Mesenchymal stem cell (in vitro differentiated cells and primary cell): ENCODE measurements at regions not wholly inside any gene's neighbourhood (a gene's known extent, or its start where the extent isn't known, plus 50 kb on each side); places are given as distances from the start of the nearest gene placed in this dataset.

Experiments
- DNase-seq: peaks from one replicate; pipeline ENCODE4 v3.0.0-alpha.2; 2013
- H2AFZ ChIP-seq: one replicate; pipeline ENCODE4 v1.6.1; 2013; ENCODE audit warnings: low read depth, mild to moderate bottlenecking, control low read depth, inconsistent platforms, low read length, moderate library complexity
- H2AK5ac ChIP-seq: 2 replicates; pipeline ENCODE4 v1.6.1; 2013; ENCODE audit warnings: low read length, moderate library complexity, mild to moderate bottlenecking, inconsistent platforms; ENCODE audit not compliant: severe bottlenecking
- H2BK120ac ChIP-seq: one replicate; pipeline ENCODE4 v1.6.1; 2013; ENCODE audit warnings: low read depth, mild to moderate bottlenecking, inconsistent platforms, low read length, moderate library complexity
- H2BK12ac ChIP-seq, 2 experiments: one replicate each; pipeline ENCODE4 v1.6.1; 2013; ENCODE audit warnings: inconsistent platforms in 2 of 2, low read length in 2 of 2, mild to moderate bottlenecking in 2 of 2, moderate library complexity in 2 of 2, control low read depth in 1 of 2
- H2BK15ac ChIP-seq: one replicate; pipeline ENCODE4 v1.6.1; 2013; ENCODE audit warnings: mild to moderate bottlenecking, low read depth, inconsistent platforms; ENCODE audit not compliant: poor library complexity, severe bottlenecking
- H2BK5ac ChIP-seq: 2 replicates; pipeline ENCODE4 v1.6.1; 2013; ENCODE audit warnings: low read depth, mild to moderate bottlenecking, low read length, control low read depth, inconsistent platforms; ENCODE audit not compliant: poor library complexity, severe bottlenecking
- H3K14ac ChIP-seq, 2 experiments: one replicate each; pipeline ENCODE4 v1.6.1; 2013; ENCODE audit warnings: inconsistent platforms in 2 of 2, low read length in 2 of 2, control low read depth in 1 of 2, mild to moderate bottlenecking in 1 of 2, moderate library complexity in 1 of 2
- H3K18ac ChIP-seq, 2 experiments: one replicate each; pipeline ENCODE4 v1.6.1; 2013; ENCODE audit warnings: inconsistent platforms in 2 of 2, low read length in 2 of 2, control low read depth in 1 of 2, low read depth in 1 of 2, mild to moderate bottlenecking in 1 of 2
- H3K23ac ChIP-seq, 2 experiments: one replicate each; pipeline ENCODE4 v1.6.1; 2013; ENCODE audit warnings: inconsistent platforms in 2 of 2, low read length in 2 of 2, mild to moderate bottlenecking in 2 of 2, moderate library complexity in 2 of 2, control low read depth in 1 of 2
- H3K27ac ChIP-seq: 2 replicates; pipeline ENCODE4 v1.5.1; 2013; ENCODE audit warnings: mild to moderate bottlenecking, moderate library complexity, low read length, control low read depth, inconsistent platforms; ENCODE audit not compliant: poor library complexity, severe bottlenecking
- H3K27me3 ChIP-seq, 2 experiments: 2 replicates each; pipeline versions ENCODE4 v1.6.1 to v1.7.0; 2013; ENCODE audit warnings: low read length in 2 of 2, mild to moderate bottlenecking in 2 of 2, moderate library complexity in 2 of 2, control low read depth in 1 of 2, inconsistent platforms in 1 of 2; ENCODE audit not compliant: control insufficient read depth in 1 of 2, insufficient read depth in 1 of 2
- H3K36me3 ChIP-seq, 2 experiments: 2 replicates each; pipeline versions ENCODE4 v1.6.1 to v1.7.0; 2013; ENCODE audit warnings: low read length in 2 of 2, control low read depth in 1 of 2, inconsistent platforms in 1 of 2, low read depth in 1 of 2, mild to moderate bottlenecking in 1 of 2; ENCODE audit not compliant: insufficient read depth in 2 of 2, control insufficient read depth in 1 of 2
- H3K4ac ChIP-seq, 2 experiments: one replicate each; pipeline ENCODE4 v1.6.1; 2013; ENCODE audit warnings: inconsistent platforms in 2 of 2, low read length in 2 of 2, mild to moderate bottlenecking in 2 of 2, moderate library complexity in 2 of 2, control low read depth in 1 of 2, low read depth in 1 of 2
- H3K4me1 ChIP-seq: 2 replicates; pipeline ENCODE4 v1.6.1; 2013; ENCODE audit warnings: low read depth, low read length, control low read depth; ENCODE audit not compliant: control insufficient read depth, insufficient read depth
- H3K4me2 ChIP-seq: 2 replicates; pipeline ENCODE4 v1.6.1; 2013; ENCODE audit warnings: low read length, mild to moderate bottlenecking, inconsistent platforms; ENCODE audit not compliant: poor library complexity, severe bottlenecking
- H3K4me3 ChIP-seq, 2 experiments: 2 replicates each; pipeline versions ENCODE4 v1.5.1 to v1.7.0; 2013; ENCODE audit warnings: low read length in 2 of 2, mild to moderate bottlenecking in 2 of 2, control low read depth in 1 of 2, low read depth in 1 of 2; ENCODE audit not compliant: insufficient read depth in 1 of 2
- H3K79me1 ChIP-seq: replicated peaks from 2 replicates; pipeline ENCODE4 v1.6.1; 2013; ENCODE audit warnings: mild to moderate bottlenecking, control low read depth, low read length, inconsistent platforms; ENCODE audit not compliant: poor library complexity, severe bottlenecking
- H3K9ac ChIP-seq: 2 replicates; pipeline ENCODE4 v1.7.0; 2013; ENCODE audit warnings: mild to moderate bottlenecking, low read length, moderate library complexity
- H3K9me3 ChIP-seq: 2 replicates; pipeline ENCODE4 v1.7.0; 2013; ENCODE audit warnings: mild to moderate bottlenecking, low read length; ENCODE audit not compliant: control insufficient read depth
- H4K8ac ChIP-seq: one replicate; pipeline ENCODE4 v1.6.1; 2013; ENCODE audit warnings: inconsistent platforms, mild to moderate bottlenecking, low read length, moderate library complexity
- H4K91ac ChIP-seq: one replicate; pipeline ENCODE4 v1.6.1; 2013; ENCODE audit warnings: mild to moderate bottlenecking, low read length, inconsistent platforms
- WGBS: methylation state at CpG from one replicate; pipeline ENCODE4 v1.1.7; 2013; ENCODE audit warnings: mixed read lengths; 5-methylcytosine and 5-hydroxymethylcytosine counted together

- Histone ChIP-seq H3K9ac (no peak overlapping the region), H3K18ac (no peak overlapping the region), H4K91ac (no peak overlapping the region), H3K4me1 (no peaks in the 10 kb centered on the region), H3K27ac (no peak overlapping the region), H3K4ac (no peak overlapping the region), H2BK120ac (no peak overlapping the region), H2BK12ac (no peak overlapping the region), H4K8ac (no peak overlapping the region), H3K36me3 (no peaks in the 10 kb centered on the region), H3K27me3 (no peaks in the 10 kb centered on the region), H2AFZ (no peak overlapping the region), H3K4me3 (no peak overlapping the region), H3K4me2 (no peak overlapping the region), H3K9me3 (no peaks in the 10 kb centered on the region), H3K14ac (no peak overlapping the region), H2AK5ac (no peak overlapping the region), H3K23ac (no peak overlapping the region), H2BK5ac (no peak overlapping the region), H2BK15ac (no peak overlapping the region), H3K79me1 (no peaks in the 10 kb centered on the region)
- no peak for DNase-seq
- 85% methylated on average over 4 of the region's 7 CpGs for WGBS
Observed at GRCh38 chr6:73885393-73885792, 189.4 kb downstream of the CD109 start.

DNA sequence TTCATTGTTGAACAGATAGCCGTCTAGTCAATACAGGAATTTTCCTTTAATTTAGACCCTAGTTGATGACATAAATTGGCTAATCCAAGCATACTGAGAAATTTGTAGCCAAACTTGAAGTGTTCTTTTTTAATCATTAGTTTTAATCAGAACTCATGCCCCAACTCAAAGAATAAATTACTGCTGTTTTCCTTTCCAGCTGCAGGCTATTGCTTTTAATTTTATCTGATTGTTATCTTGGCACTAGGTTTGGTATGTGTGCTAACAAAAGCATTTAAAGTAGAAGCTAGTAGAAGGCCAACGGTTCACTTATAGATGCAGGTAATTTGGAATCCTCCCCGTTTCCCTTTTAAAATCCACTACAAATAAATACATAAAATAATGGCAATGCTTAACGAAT is 188.5 kb downstream of the CD109 start:
- Histone ChIP-seq H2BK12ac (no peak overlapping the region), H3K23ac (no peak overlapping the region), H3K36me3 (no peaks in the 10 kb centered on the region), H2BK5ac (no peak overlapping the region), H3K9ac (no peak overlapping the region), H3K4me3 (no peak overlapping the region), H2BK120ac (no peak overlapping the region), H2AK5ac (no peak overlapping the region), H3K79me1 (no peaks in the 10 kb centered on the region), H3K9me3 (no peaks in the 10 kb centered on the region), H2AFZ (no peak overlapping the region), H3K27ac (no peak overlapping the region), H2BK15ac (no peak overlapping the region), H3K4me1 (no peaks in the 10 kb centered on the region), H3K4ac (no peak overlapping the region), H3K27me3 (no peaks in the 10 kb centered on the region), H3K18ac (no peak overlapping the region), H3K14ac (no peak overlapping the region), H4K8ac (no peak overlapping the region), H3K4me2 (no peak overlapping the region), H4K91ac (no peak overlapping the region)
- no peak for DNase-seq
- WGBS = 100% methylated on average over 1 of the region's 4 CpGs

DNA sequence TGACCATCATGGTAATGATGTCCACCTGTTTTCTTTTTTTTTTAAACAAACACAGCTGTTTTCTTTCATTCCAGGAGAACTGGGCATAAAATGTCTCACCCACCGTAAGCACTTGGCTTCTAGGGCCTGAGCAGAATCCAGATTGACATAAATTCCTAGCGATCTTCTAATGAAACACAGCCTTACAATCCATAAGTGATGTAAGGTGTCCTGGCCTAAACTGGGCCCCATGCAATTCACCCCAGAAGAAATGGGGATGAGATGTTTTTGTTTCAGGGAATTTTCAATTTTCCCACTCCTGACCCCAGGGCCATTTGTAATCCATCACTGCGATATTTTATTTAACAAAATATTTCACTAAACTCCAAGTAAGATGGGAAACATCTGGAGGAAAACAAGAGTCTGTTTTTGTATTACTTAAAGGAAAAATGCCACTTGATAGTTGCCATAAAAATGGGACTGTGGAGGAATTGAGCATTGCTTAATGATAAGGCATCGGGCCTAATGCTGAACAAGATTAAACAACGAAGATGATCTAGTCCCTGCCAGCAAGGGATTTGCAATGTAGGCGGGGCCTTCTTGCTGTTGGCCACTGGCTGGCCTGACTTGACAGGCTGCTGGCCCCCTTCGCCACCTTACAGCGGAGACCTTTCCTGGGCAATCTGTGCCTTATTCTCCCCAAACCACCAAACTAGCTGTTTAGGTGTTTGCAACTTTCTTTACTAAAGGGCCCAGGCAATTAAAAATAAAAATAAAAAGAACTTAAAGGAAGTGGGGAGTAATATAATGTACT is 183.7 kb downstream of the CD109 start:
- Histone ChIP-seq H2AK5ac (no peak overlapping the region), H3K4me1 (no peaks in the 10 kb centered on the region), H2AFZ (no peak overlapping the region), H4K8ac (no peak overlapping the region), H3K14ac (no peak overlapping the region), H3K9me3 (no peaks in the 10 kb centered on the region), H3K4ac (no peak overlapping the region), H3K27ac (no peak overlapping the region), H3K36me3 (no peaks in the 10 kb centered on the region), H2BK12ac (no peak overlapping the region), H3K18ac (no peak overlapping the region), H2BK5ac (no peak overlapping the region), H3K27me3 (no peaks in the 10 kb centered on the region), H4K91ac (no peak overlapping the region), H2BK15ac (no peak overlapping the region), H3K79me1 (no peaks in the 10 kb centered on the region), H3K4me3 (no peak overlapping the region), H3K4me2 (no peak overlapping the region), H3K23ac (no peak overlapping the region), H3K9ac (no peak overlapping the region), H2BK120ac (no peak overlapping the region)
- 72% methylated on average over 6 of the region's 8 CpGs for WGBS
- no peak for DNase-seq

- Histone ChIP-seq H2BK120ac (no peak overlapping the region), H3K79me1 (no peaks in the 10 kb centered on the region), H3K9me3 (no peaks in the 10 kb centered on the region), H3K4ac (no peak overlapping the region), H2BK15ac (no peak overlapping the region), H4K91ac (no peak overlapping the region), H3K23ac (no peak overlapping the region), H3K4me1 (no peaks in the 10 kb centered on the region), H3K27ac (no peak overlapping the region), H2BK5ac (no peak overlapping the region), H2AFZ (no peak overlapping the region), H3K14ac (no peak overlapping the region), H3K18ac (peak overlapping the region in 1 of 2 experiments; percentile 17), H3K9ac (no peak overlapping the region), H3K27me3 (no peaks in the 10 kb centered on the region), H3K4me3 (no peak overlapping the region), H4K8ac (peak overlapping the region; percentile 7), H3K36me3 (no peaks in the 10 kb centered on the region), H3K4me2 (no peak overlapping the region), H2AK5ac (no peak overlapping the region), H2BK12ac (peak overlapping the region in 1 of 2 experiments; percentile 8)
- DNase-seq = no peak
Observed at GRCh38 chr6:73878403-73878802, 182.4 kb downstream of the CD109 start.
